Cardiac muscle cell (in vitro differentiated cells and primary cell): ENCODE measurements at regions not wholly inside any gene's neighbourhood (a gene's known extent, or its start where the extent isn't known, plus 50 kb on each side); places are given as distances from the start of the nearest gene placed in this dataset.

ENCODE experiments used
- DNase-seq, 2 donors: peaks; one replicate each; pipeline versions ENCODE4 v3.0.0 to v3.0.0-alpha.2; 2010 to 2017; ENCODE audit warnings: low read depth in 1 of 2, low spot score in 1 of 2
- H3K27ac ChIP-seq: fragments of 200-600 bp; sonication (generic); 2 replicates; pipeline ENCODE4 v1.5.1; 2016
- H3K27me3 ChIP-seq: fragments of 200-600 bp; sonication (generic); 2 replicates; pipeline ENCODE4 v1.6.0; 2016; ENCODE audit warnings: control low read depth
- H3K36me3 ChIP-seq: fragments of 200-600 bp; sonication (generic); 2 replicates; pipeline ENCODE4 v1.5.1; 2016; ENCODE audit warnings: control low read depth
- H3K4me1 ChIP-seq: fragments of 200-600 bp; sonication (generic); 2 replicates; pipeline ENCODE4 v1.8.1; 2017; ENCODE audit warnings: low read depth, mild to moderate bottlenecking, mixed run types
- H3K4me3 ChIP-seq: fragments of 200-600 bp; sonication (generic); 2 replicates; pipeline ENCODE4 v1.5.1; 2016; ENCODE audit warnings: mild to moderate bottlenecking
- H3K9me3 ChIP-seq: fragments of 200-600 bp; sonication (generic); 2 replicates; pipeline ENCODE4 v1.5.1; 2017; ENCODE audit warnings: low read depth, mild to moderate bottlenecking, control low read depth
- CTCF ChIP-seq: IDR thresholded peaks from 2 replicates; pipeline ENCODE4 v1.5.1; 2012; ENCODE audit warnings: low read depth, mild to moderate bottlenecking, low read length

GRCh38 chr1:165116732-165117131 is 239.8 kb downstream of the LMX1A start:
- Histone ChIP-seq H3K4me3 (no peak overlapping the region), H3K9me3 (no peaks in the 10 kb centered on the region), H3K4me1 (no peaks in the 10 kb centered on the region), H3K27me3 (peaks cover 73% of the 10 kb centered on the region), H3K36me3 (no peaks in the 10 kb centered on the region), H3K27ac (no peak overlapping the region)
- peak in 1 of 2 donors; percentile 68 for DNase-seq
- no peak for TF ChIP-seq CTCF

GRCh38 chr1:165116171-165116570 is 240.3 kb downstream of the LMX1A start:
- Histone ChIP-seq H3K36me3 (no peaks in the 10 kb centered on the region), H3K4me1 (no peaks in the 10 kb centered on the region), H3K9me3 (no peaks in the 10 kb centered on the region), H3K27me3 (peaks cover 67% of the 10 kb centered on the region), H3K4me3 (no peak overlapping the region), H3K27ac (no peak overlapping the region)
- TF ChIP-seq CTCF, result no peak
- peak in 1 of 2 donors; percentile 6 for DNase-seq

- no peaks in the 10 kb centered on the region for H3K4me1 ChIP-seq
- H3K27ac ChIP-seq, result no peak overlapping the region
- H3K4me3 ChIP-seq, result no peak overlapping the region
- DNase-seq, result no peak
- H3K9me3 ChIP-seq, result no peaks in the 10 kb centered on the region
- peaks cover 55% of the 10 kb centered on the region for H3K27me3 ChIP-seq
- no peaks in the 10 kb centered on the region for H3K36me3 ChIP-seq
- TF ChIP-seq CTCF, result no peak
Measured at GRCh38 chr1:165114889-165115285, 241.6 kb downstream of the LMX1A start.

- no peaks in the 10 kb centered on the region for H3K4me1 ChIP-seq
- peak; percentile 82 for TF ChIP-seq CTCF
Measured at GRCh38 chr1:165114022-165114888, 242.3 kb downstream of the LMX1A start.

GRCh38 chr1:165112260-165112659 is 244.3 kb downstream of the LMX1A start:
- no peaks in the 10 kb centered on the region for H3K4me1 ChIP-seq
- peaks cover 29% of the 10 kb centered on the region for H3K27me3 ChIP-seq
- DNase-seq, result no peak

More at GRCh38 chr1:165114022-165114888, 242.3 kb downstream of the LMX1A start:
- no peaks in the 10 kb centered on the region for H3K36me3 ChIP-seq
- DNase-seq, result peak; percentile 61 to 74
- no peaks in the 10 kb centered on the region for H3K9me3 ChIP-seq
- no peak overlapping the region for H3K27ac ChIP-seq
- no peak overlapping the region for H3K4me3 ChIP-seq
- H3K27me3 ChIP-seq, result peaks cover 49% of the 10 kb centered on the region

More at GRCh38 chr1:165112260-165112659, 244.3 kb downstream of the LMX1A start:
- H3K9me3 ChIP-seq, result no peaks in the 10 kb centered on the region
- TF ChIP-seq CTCF, result no peak
- no peak overlapping the region for H3K4me3 ChIP-seq
- H3K36me3 ChIP-seq, result no peaks in the 10 kb centered on the region
- no peak overlapping the region for H3K27ac ChIP-seq
